ENCODE measurements at regions not wholly inside any gene's neighbourhood (a gene's known extent, or its start where the extent isn't known, plus 50 kb on each side); places are given as distances from the start of the nearest gene placed in this dataset.

DNA sequence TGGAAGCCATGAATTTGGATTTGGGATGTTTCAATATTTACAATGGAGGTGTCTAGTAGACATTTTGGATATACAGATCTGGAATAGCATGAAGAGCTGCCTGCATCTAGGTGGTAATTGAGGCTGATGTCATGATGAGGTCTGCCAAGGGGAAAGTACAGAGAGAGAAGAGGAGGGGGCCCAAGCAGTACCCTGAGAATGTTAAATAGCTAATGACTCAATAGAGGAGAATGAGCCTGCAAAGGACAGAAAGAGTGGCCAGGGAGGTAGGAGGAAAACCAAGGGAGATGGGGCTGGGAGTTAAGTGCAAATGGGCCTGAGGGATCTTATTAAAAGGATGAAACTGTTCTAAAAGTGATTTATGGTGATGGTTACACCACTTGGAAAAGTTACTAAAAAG, 182.2 kb upstream of the KIT start:
- Histone ChIP-seq H4K5ac (ENCODE audit: insufficient read length, low read depth, low read length) (no peak overlapping the region), H3K27ac (ENCODE audit: low read depth, low read length) (no peak overlapping the region), H2BK20ac (ENCODE audit: low read length) (no peak overlapping the region), H3K23me2 (ENCODE audit: low read depth, low read length) (no peaks in the 10 kb centered on the region), H3K18ac (ENCODE audit: extremely low read depth, low read length) (no peak overlapping the region), H3K4me1 (replicated peaks in 1 of 4; ENCODE audit: control insufficient read depth in 3 of 4, insufficient read depth in 4 of 4, low read length in 3 of 4) (no peaks in the 10 kb centered on the region), H4K8ac (ENCODE audit: extremely low read depth, insufficient read depth, low read length) (no peak overlapping the region), H3K27me3 (replicated peaks in 1 of 4; ENCODE audit: control insufficient read depth in 3 of 4, extremely low read depth in 1 of 4, insufficient read depth in 3 of 4, low read length in 3 of 4) (no peaks in the 10 kb centered on the region), H3K79me1 (ENCODE audit: low read depth, low read length) (no peaks in the 10 kb centered on the region), H3K79me2 (ENCODE audit: control insufficient read depth in 1 of 2, insufficient read depth in 2 of 2, low read length in 2 of 2) (no peaks in the 10 kb centered on the region), H3K23ac (ENCODE audit: insufficient read length) (no peak overlapping the region), H3K9ac (replicated peaks in 1 of 4; ENCODE audit: extremely low read depth in 1 of 4, low read depth in 3 of 4, low read length in 3 of 4) (no peak overlapping the region), H3K56ac (replicated peaks; ENCODE audit: insufficient read length, low read depth, low read length) (no peak overlapping the region), H2BK15ac (ENCODE audit: low read length) (no peak overlapping the region), H3K9me3 (ENCODE audit: insufficient read depth in 2 of 2, low read depth in 1 of 2, low read length in 1 of 2) (no peaks in the 10 kb centered on the region), H2BK120ac (replicated peaks; ENCODE audit: low read depth, low read length) (no peak overlapping the region), H3K4me3 (ENCODE audit: extremely low read depth in 1 of 4, insufficient read depth in 2 of 4, low read depth in 3 of 4, low read length in 4 of 4) (no peak overlapping the region), H2AK5ac (ENCODE audit: low read depth, low read length) (no peak overlapping the region), H4K91ac (replicated peaks; ENCODE audit: insufficient read length, low read length) (no peak overlapping the region), H2BK5ac (ENCODE audit: low read depth, low read length) (no peak overlapping the region), H2AFZ (ENCODE audit: low read length) (no peak overlapping the region), H3K36me3 (ENCODE audit: control insufficient read depth in 2 of 4, insufficient read depth in 4 of 4, low read length in 3 of 4) (no peaks in the 10 kb centered on the region), H3K4me2 (ENCODE audit: insufficient read depth in 1 of 2, low read depth in 2 of 2, low read length in 2 of 2) (no peak overlapping the region), H2BK12ac (ENCODE audit: low read depth, low read length) (no peak overlapping the region), H3K14ac (ENCODE audit: insufficient read length) (no peak overlapping the region), H3K4ac (replicated peaks; ENCODE audit: insufficient read length, low read depth, low read length) (no peak overlapping the region), H4K20me1 (replicated peaks in 1 of 2; ENCODE audit: control insufficient read depth in 1 of 2, insufficient read depth in 2 of 2, low read length in 2 of 2) (no peaks in the 10 kb centered on the region)
- FAIRE-seq: no peak
- no peak for DNase-seq (ENCODE audit: low read depth in 1 of 2, low spot score in 2 of 2)
- ChIA-PET CTCF (ENCODE audit: partially characterized antibody) (interaction anchor here (1.8 kb wide), 1 partner anchor 63 kb away, joined by 4 read pairs; no protein-coding TSS in a partner anchor), POLR2A (ENCODE audit: partially characterized antibody) (no interaction called here)
- no peak for TF ChIP-seq CREB1 (IDR thresholded peaks at IDR 0.05)
- no peak for TF ChIP-seq RAD21 (IDR thresholded peaks at IDR 0.05 in 1 of 2, conservative IDR thresholded peaks at IDR 0.05 in 1 of 2; ENCODE audit: low read depth in 2 of 2, low read length in 2 of 2)
- no peak for TF ChIP-seq JUN (IDR thresholded peaks at IDR 0.05; ENCODE audit: low read depth, low read length)
- TF ChIP-seq PHF8 (conservative IDR thresholded peaks at IDR 0.05; ENCODE audit: low read depth, low read length): no peak
- TF ChIP-seq JUND (IDR thresholded peaks at IDR 0.05; ENCODE audit: low read length): no peak
- no peak for TF ChIP-seq SIX5 (IDR thresholded peaks at IDR 0.05; ENCODE audit: low read depth, low read length)
- no peak for TF ChIP-seq CBX5 (IDR thresholded peaks at IDR 0.05; ENCODE audit: low read depth, low read length)
- no peak for TF ChIP-seq MAFK (IDR thresholded peaks at IDR 0.05; ENCODE audit: low read depth, low read length)
- TF ChIP-seq, protein P1, sequence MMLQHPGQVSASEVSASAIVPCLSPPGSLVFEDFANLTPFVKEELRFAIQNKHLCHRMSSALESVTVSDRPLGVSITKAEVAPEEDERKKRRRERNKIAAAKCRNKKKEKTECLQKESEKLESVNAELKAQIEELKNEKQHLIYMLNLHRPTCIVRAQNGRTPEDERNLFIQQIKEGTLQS (IDR thresholded peaks at IDR 0.05; ENCODE audit: insufficient read depth, low read depth, low read length): no peak
- no peak for TF ChIP-seq MAX (IDR thresholded peaks at IDR 0.05)
- TF ChIP-seq SRF (IDR thresholded peaks at IDR 0.05; ENCODE audit: low read depth, low read length): no peak
- TF ChIP-seq RNF2 (IDR thresholded peaks at IDR 0.05; ENCODE audit: borderline replicate concordance, low read depth, low read length, missing control alignments, poor library complexity, severe bottlenecking): no peak
- TF ChIP-seq HDAC6 (IDR thresholded peaks at IDR 0.05; ENCODE audit: low read depth, low read length): no peak
- TF ChIP-seq TAF1 (IDR thresholded peaks at IDR 0.05; ENCODE audit: low read depth, low read length): no peak
